HG02938 (cell line): ENCODE measurements at regions not wholly inside any gene's neighbourhood (a gene's known extent, or its start where the extent isn't known, plus 50 kb on each side); places are given as distances from the start of the nearest gene placed in this dataset.
"Not testable (repeated sequence)": the region's sequence is repeated elsewhere in the genome, so short reads cannot be mapped to it uniquely, and the experiment has no call there.

ENCODE experiments used
- ATAC-seq: cut with Tn5 transposase; IDR thresholded peaks from one replicate; pipeline ENCODE4 v1.9.1; 2021; ENCODE audit warnings: mild to moderate bottlenecking, moderate library complexity; ENCODE audit not compliant: unreplicated experiment

GRCh38 chr1:104018922-104019674, 269.4 kb downstream of the AMY1C start:
- no peak for ATAC-seq

DNA sequence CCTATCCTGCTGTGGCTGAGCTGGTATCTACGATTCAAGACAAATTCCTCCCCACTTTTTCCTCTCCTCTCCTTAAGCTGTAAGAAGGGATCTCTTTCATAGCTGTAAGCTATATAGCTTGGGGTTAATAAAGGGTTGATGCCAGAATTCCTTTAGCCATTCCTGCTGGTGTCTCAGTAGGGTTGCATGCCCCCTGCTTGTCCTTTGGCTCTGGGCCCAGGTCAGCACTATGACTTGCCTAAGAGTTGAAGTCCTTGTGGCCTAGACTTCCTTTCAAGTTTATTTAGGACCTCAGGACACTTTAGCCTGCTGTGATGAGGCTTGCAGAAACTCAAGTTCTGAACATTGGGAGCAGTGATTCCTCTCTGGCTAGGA, 270.0 kb downstream of the AMY1C start:
- ATAC-seq, result no peak

GRCh38 chr1:104028416-104029035, 278.8 kb downstream of the AMY1C start:
- ATAC-seq, result no peak

DNA sequence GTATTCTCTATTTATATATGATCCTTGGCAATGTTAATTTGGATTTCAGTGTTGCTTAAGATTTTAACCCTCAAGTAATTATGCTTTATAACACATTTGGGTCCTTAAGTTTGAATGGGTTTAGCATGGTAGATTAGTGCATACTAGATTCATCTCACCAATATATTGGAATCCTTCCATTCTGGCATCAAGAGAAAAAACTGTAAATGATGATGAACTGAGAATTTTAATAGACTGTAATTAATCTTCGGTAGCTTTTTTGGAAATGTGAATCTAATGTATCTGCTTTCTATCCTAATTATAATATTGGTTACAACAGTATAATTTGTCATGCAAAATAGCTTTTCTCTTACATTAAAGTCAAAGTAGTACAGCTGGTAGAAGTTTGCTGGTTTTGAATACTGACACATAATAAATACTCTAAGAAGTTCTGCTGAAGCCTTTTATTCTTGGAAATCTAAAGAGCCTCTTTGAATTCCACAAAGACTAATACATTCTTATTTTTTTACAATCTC, 279.8 kb downstream of the AMY1C start:
- no peak for ATAC-seq

GRCh38 chr1:104056786-104057185, 307.1 kb downstream of the AMY1C start:
- no peak for ATAC-seq

DNA sequence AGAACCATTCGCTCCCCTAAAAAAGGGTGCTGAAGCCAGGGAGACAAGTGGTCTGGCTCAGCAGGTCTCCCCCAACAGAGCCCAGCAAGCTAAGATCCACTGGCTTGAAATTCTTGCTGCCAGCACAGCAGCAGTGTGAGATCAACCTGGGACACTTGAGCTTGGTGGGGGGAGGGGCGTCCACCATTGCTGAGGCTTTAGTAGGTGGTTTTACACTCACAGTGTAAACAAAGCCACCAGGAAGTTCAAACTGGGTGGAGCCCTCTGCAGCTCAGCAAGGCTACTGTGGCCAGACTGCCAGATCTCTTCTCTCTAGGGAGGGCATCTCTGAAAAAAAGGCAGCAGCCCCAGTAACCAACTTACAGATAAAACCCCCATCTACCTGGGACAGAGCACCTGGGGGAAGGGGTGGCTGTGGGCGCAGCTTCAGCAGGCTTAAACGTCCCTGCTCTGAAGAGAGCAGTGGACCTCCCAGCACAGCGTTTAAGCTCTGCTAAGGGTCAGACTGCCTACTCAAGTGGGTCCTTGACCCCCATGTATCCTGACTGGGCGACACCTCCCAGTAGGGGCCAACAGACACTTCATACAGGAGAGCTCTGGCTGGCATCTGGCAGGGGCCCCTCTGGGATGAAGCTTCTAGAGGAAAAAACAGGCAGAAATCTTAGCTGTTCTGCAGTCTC, 307.7 kb downstream of the AMY1C start:
- ATAC-seq, result not testable (repeated sequence)

GRCh38 chr1:104061637-104062036, 311.9 kb downstream of the AMY1C start:
- not testable (repeated sequence) for ATAC-seq

- no peak for ATAC-seq
Observed at GRCh38 chr1:104064399-104064798, 314.7 kb downstream of the AMY1C start.

GRCh38 chr1:104072915-104073371, 323.2 kb downstream of the AMY1C start:
- no peak for ATAC-seq

DNA sequence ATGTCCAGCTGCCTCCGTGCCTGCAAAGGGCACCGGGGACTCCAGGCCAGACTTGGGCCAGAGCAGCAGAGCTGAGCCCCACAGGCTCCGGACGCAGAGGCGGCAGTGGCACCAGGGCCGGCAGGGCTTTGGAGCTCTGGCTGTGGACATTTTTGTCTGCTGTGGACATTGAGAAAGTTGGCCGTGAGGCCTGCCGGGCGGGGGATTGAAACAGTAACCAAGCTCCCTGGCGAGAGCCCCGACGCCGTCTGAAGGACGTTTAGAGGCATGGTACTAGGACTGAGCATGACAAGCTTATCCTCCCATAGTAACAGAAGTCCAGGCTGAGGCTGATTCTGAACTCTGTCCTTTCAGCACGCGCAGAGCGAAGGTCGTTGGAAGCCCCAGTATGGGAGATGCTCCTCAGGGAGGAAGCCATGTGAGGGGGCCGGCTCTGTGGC, 323.8 kb downstream of the AMY1C start:
- ATAC-seq, result no peak

DNA sequence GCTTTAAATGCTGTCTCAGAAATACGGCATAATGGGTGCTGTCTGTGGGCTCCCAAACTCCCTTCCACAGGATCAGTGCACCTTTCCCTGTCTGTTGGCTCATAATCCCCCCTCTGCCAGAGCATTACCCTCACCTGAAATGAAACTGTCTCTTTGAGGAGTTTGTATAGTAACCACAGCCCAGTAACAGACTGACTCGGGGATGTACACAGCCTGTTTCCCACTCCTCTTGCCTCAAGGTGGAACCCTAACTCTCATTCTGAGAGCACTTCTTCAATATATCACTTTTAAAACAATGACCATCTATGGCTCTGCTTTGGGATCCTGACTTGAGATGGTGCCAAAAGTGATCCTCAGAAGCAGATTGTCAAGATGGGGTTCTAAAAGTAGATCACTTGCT, 332.5 kb downstream of the AMY1C start:
- no peak for ATAC-seq

DNA sequence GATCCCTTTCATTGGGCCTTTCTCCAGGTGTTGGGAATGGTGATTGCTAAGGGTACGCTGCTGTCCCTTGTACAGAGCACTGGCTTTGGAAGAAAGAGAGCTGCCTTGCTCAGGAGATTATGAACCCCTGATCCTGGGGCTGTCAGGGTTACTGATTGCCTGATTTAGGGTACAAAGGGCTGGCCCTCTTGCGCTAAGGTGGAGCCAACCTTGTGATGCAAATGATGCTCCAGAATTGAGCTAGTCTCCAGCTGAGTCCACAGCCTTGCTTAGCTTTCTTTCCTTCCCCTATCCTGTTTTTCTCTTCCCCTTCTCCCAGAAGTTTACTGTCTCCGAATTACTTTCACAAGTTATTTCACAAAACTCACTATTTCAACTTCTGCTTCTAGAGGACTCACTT, 334.7 kb downstream of the AMY1C start:
- no peak for ATAC-seq

DNA sequence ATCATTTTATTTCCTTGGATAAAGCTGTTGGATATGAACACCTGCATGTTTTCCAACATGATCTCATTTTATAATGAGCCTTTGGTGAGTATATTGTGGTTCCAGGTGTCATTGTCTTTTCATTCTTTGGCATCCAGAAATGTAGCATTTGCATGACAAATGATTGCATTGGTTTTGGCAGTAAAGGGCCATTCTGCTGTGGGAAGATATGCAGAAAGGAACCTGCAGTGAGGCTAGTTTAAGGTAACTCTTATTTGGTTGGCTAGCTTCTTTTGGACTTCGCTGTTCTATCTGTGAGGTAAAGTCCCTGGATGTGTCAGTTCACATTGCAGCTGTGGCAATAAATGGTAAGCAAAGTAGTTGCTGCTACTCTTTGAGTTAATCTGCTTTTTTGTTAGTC, 343.0 kb downstream of the AMY1C start:
- no peak for ATAC-seq

- ATAC-seq, result no peak
Observed at GRCh38 chr1:104098837-104099236, 349.1 kb downstream of the AMY1C start.

DNA sequence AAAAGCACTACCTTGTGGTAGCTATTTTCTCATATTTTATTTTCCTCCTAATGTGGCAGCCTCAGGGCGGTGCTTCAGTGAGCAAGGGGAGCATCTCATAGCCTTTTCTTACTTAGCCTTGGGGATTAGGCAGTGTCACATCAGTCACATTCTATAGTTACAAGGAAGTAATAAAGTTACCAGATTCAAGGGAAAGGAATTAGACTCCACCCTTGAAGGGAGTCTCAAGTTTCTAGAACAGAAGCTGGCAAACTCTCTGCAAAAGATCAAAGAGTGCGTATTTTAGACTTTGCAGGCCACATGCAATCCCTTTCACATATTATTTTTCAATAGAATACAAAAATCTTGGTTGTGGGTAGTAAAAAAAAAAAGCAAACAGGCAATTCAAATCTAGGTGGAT, 350.4 kb downstream of the AMY1C start:
- ATAC-seq, result no peak

GRCh38 chr1:104105465-104105864, 355.8 kb downstream of the AMY1C start:
- ATAC-seq, result no peak

DNA sequence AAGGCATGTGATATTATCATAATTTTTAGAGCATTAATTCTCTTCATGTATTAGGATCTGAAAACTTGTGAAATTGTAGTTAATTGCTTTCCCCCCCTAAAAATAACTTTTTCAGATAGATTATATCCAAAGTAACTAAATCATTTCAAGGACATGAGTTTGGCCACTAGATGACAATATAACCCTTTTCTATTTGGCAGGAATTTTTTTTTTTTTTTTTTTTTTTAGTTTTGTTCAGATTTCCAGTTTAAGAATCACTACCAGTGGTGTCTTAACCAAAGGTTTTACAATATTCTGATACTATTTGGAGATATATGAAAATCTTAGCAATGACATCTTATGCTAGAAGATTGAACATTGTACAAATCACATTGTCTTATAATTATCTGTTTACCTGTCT, 370.8 kb downstream of the AMY1C start:
- ATAC-seq, result no peak

DNA sequence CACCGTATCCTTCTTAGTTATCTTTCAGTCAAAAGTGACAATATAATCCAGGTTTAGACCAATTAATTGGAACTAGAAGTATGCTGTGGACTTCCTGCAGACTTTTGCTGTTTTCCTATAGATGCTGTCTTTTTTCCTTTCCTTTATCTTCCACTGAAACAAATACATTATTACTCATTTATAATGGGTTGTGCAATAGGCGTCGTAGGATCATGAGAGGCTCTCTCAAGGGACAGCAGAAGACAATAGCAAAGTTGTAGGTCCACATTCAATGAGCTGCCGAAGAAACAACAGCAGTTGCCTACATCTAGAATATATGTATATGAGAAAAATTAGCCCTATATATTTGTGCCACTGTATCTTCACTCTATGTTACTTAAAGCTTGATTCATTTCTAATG, 371.6 kb downstream of the AMY1C start:
- ATAC-seq, result no peak

- ATAC-seq, result no peak
Observed at GRCh38 chr1:104125266-104125665, 375.6 kb downstream of the AMY1C start.

GRCh38 chr1:104125970-104126369, 376.3 kb downstream of the AMY1C start:
- no peak for ATAC-seq

DNA sequence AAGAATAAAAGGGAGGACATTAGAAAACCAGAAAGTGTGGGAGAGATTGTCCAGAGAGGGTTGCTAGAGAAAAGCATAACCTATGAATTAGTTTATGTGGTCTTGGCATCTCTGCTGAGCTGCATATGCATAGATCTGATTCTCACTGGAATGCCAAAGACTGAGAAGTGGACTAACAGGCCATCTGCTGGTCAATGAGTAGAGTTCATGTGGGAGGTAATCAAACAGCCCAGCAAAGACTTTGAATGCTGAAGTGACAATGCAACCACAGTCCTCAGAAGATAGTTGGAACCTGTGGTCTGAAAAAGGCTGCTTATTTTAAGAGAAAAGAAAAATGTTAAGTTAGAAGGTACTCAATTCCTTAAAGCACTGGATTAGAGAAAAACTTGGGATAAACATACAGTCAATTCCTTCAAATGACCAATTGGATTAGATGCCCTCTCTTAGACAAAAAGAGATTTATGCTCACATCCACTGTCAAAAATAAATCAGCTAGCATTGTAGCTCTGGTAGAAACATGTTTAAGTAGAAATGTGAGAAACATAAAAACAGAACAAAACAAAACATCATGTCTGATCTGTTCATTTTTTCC, 382.8 kb downstream of the AMY1C start:
- no peak for ATAC-seq
